NB4 (cell line): ENCODE measurements at regions not wholly inside any gene's neighbourhood (a gene's known extent, or its start where the extent isn't known, plus 50 kb on each side); places are given as distances from the start of the nearest gene placed in this dataset.
A peak's percentile ranks its signal among the peaks of the same experiment; 100 is the strongest.

Experiments used
- DNase-seq: peaks from one replicate; pipeline ENCODE4 v3.0.0; 2010; ENCODE audit warnings: low read depth
- H3K4me3 ChIP-seq: one replicate; pipeline ENCODE4 v1.5.1; 2011; ENCODE audit warnings: mild to moderate bottlenecking, low read depth, low read length, moderate library complexity
- CTCF ChIP-seq: IDR thresholded peaks from one replicate; pipeline ENCODE4 v1.5.1; 2012; ENCODE audit warnings: low read depth, low read length
- MAX ChIP-seq: IDR thresholded peaks from 2 replicates; pipeline ENCODE4 v1.6.1; 2011; ENCODE audit warnings: low read depth, low read length
- MYC ChIP-seq: IDR thresholded peaks from 2 replicates; pipeline ENCODE4 v1.6.1; 2011; ENCODE audit warnings: low read depth, low read length
- POLR2A ChIP-seq: IDR thresholded peaks from 2 replicates; pipeline ENCODE4 v1.6.1; 2011; ENCODE audit warnings: mild to moderate bottlenecking; ENCODE audit not compliant: insufficient read length; ENCODE audit errors: extremely low read depth

- DNase-seq, result peak; percentile 42
- no peak overlapping the region for H3K4me3 ChIP-seq
- no peak for TF ChIP-seq CTCF
- TF ChIP-seq MYC, result no peak
- no peak for TF ChIP-seq MAX
- TF ChIP-seq POLR2A, result no peak
Measured at GRCh38 chr2:37560863-37561614, 110.4 kb downstream of the CDC42EP3 start.

- DNase-seq, result peak; percentile 91
- TF ChIP-seq POLR2A, result no peak
- TF ChIP-seq CTCF, result no peak
- TF ChIP-seq MAX, result peak; percentile 94
- peak; percentile 2; the same call in 1 of the 2 replicates for TF ChIP-seq MYC
- H3K4me3 ChIP-seq, result peak overlapping the region; percentile 30
Measured at GRCh38 chr2:37561615-37562569, 109.5 kb downstream of the CDC42EP3 start.

GRCh38 chr2:37563375-37564015 is 107.9 kb downstream of the CDC42EP3 start:
- TF ChIP-seq POLR2A, result no peak
- TF ChIP-seq CTCF, result no peak
- no peak for TF ChIP-seq MYC
- no peak for TF ChIP-seq MAX
- DNase-seq, result peak; percentile 31
- H3K4me3 ChIP-seq, result no peak overlapping the region

GRCh38 chr2:37564356-37564755 is 107.1 kb downstream of the CDC42EP3 start:
- DNase-seq, result no peak
- no peak overlapping the region for H3K4me3 ChIP-seq
- TF ChIP-seq POLR2A (no peak), MAX (no peak), CTCF (no peak), MYC (no peak)

GRCh38 chr2:37566517-37566981 is 104.9 kb downstream of the CDC42EP3 start:
- TF ChIP-seq CTCF (no peak), POLR2A (no peak), MYC (no peak), MAX (no peak)
- no peak for DNase-seq
- no peak overlapping the region for H3K4me3 ChIP-seq
